Liver (tissue), 8 donors: ENCODE measurements at regions not wholly inside any gene's neighbourhood (a gene's known extent, or its start where the extent isn't known, plus 50 kb on each side); places are given as distances from the start of the nearest gene placed in this dataset.

Source experiments
- DNase-seq: peaks from one replicate; pipeline ENCODE4 v3.0.0-alpha.2; 2017; ENCODE audit warnings: low spot score
- H3K27ac ChIP-seq, 2 donors: one replicate each; pipeline ENCODE4 v1.7.0; 2013; ENCODE audit warnings: inconsistent platforms in 2 of 2, low read length in 2 of 2, control low read depth in 1 of 2, low read depth in 1 of 2, mild to moderate bottlenecking in 1 of 2
- H3K27me3 ChIP-seq, 4 donors: one replicate each; pipeline versions ENCODE4 v1.6.1 to v1.7.0; 2013; ENCODE audit warnings: low read length in 3 of 4, inconsistent platforms in 1 of 4, mild to moderate bottlenecking in 1 of 4, moderate library complexity in 1 of 4; ENCODE audit not compliant: control insufficient read depth in 4 of 4, insufficient read depth in 4 of 4
- H3K36me3 ChIP-seq, 4 donors: one replicate each; pipeline versions ENCODE4 v1.6.1 to v1.7.0; 2013; ENCODE audit warnings: low read length in 3 of 4, mild to moderate bottlenecking in 3 of 4, low read depth in 1 of 4, moderate library complexity in 1 of 4; ENCODE audit not compliant: control insufficient read depth in 4 of 4, insufficient read depth in 3 of 4
- H3K4me1 ChIP-seq, 4 donors: one replicate each; pipeline versions ENCODE4 v1.6.1 to v1.7.0; 2013; ENCODE audit warnings: low read length in 3 of 4, mild to moderate bottlenecking in 3 of 4, moderate library complexity in 1 of 4; ENCODE audit not compliant: control insufficient read depth in 4 of 4, insufficient read depth in 4 of 4
- H3K4me3 ChIP-seq, 3 donors: one replicate each; pipeline versions ENCODE4 v1.6.1 to v1.7.0; 2013; ENCODE audit warnings: low read length in 3 of 3, control low read depth in 1 of 3, low read depth in 1 of 3, mild to moderate bottlenecking in 1 of 3
- H3K9ac ChIP-seq, 2 donors: one replicate each; pipeline ENCODE4 v1.7.0; 2013; ENCODE audit warnings: low read length in 2 of 2, mild to moderate bottlenecking in 2 of 2, moderate library complexity in 2 of 2, control low read depth in 1 of 2, low read depth in 1 of 2
- H3K9me3 ChIP-seq, 4 donors: one replicate each; pipeline versions ENCODE4 v1.6.1 to v1.7.0; 2013; ENCODE audit warnings: low read length in 3 of 4; ENCODE audit not compliant: control insufficient read depth in 4 of 4
- ATF3 ChIP-seq: IDR thresholded peaks from 2 replicates; pipeline ENCODE4 v1.6.1; 2016; ENCODE audit warnings: antibody characterized with exemption
- CTCF ChIP-seq: fragments of 150-350 bp; IDR thresholded peaks from 2 replicates; pipeline ENCODE4 v1.5.1; 2017; ENCODE audit warnings: improper control_type of control experiment, low read depth, low read length; ENCODE audit not compliant: missing input control
- EGR1 ChIP-seq, 2 donors: IDR thresholded peaks; 2 replicates each; pipeline ENCODE4 v1.6.1; 2016 to 2018; ENCODE audit warnings: antibody characterized with exemption in 2 of 2, low read depth in 2 of 2
- FOXA1 ChIP-seq: IDR thresholded peaks from 2 replicates; pipeline ENCODE4 v1.6.1; 2016; ENCODE audit warnings: antibody characterized with exemption
- FOXA2 ChIP-seq: IDR thresholded peaks from 2 replicates; pipeline ENCODE4 v1.6.1; 2016; ENCODE audit warnings: antibody characterized with exemption
- GABPA ChIP-seq, 2 donors: IDR thresholded peaks in 1 of 2; conservative IDR thresholded peaks in 1 of 2; 2 replicates each; pipeline ENCODE4 v1.6.1; 2016; ENCODE audit warnings: antibody characterized with exemption in 2 of 2, mild to moderate bottlenecking in 1 of 2, moderate library complexity in 1 of 2
- HNF4A ChIP-seq, 2 donors: conservative IDR thresholded peaks; 2 replicates each; pipeline ENCODE4 v1.6.1; 2016; ENCODE audit warnings: antibody characterized with exemption in 2 of 2, mild to moderate bottlenecking in 2 of 2
- HNF4G ChIP-seq: IDR thresholded peaks from 2 replicates; pipeline ENCODE4 v1.6.1; 2016; ENCODE audit warnings: antibody characterized with exemption
- JUND ChIP-seq, 2 donors: IDR thresholded peaks; 2 replicates each; pipeline ENCODE4 v1.6.1; 2016; ENCODE audit warnings: antibody characterized with exemption in 2 of 2
- NR2F2 ChIP-seq: IDR thresholded peaks from 2 replicates; pipeline ENCODE4 v1.6.1; 2016; ENCODE audit warnings: antibody characterized with exemption
- RAD21 ChIP-seq, 2 donors: IDR thresholded peaks; 2 replicates each; pipeline ENCODE4 v1.6.1; 2016; ENCODE audit warnings: antibody characterized with exemption in 2 of 2, mild to moderate bottlenecking in 2 of 2
- RXRA ChIP-seq, 2 donors: IDR thresholded peaks; 2 replicates each; pipeline ENCODE4 v1.6.1; 2017 to 2018; ENCODE audit warnings: antibody characterized with exemption in 2 of 2, mild to moderate bottlenecking in 1 of 2
- SP1 ChIP-seq: IDR thresholded peaks from 2 replicates; pipeline ENCODE4 v1.6.1; 2018; ENCODE audit warnings: antibody characterized with exemption, mild to moderate bottlenecking
- TAF1 ChIP-seq: conservative IDR thresholded peaks from 2 replicates; pipeline ENCODE4 v1.6.1; 2016; ENCODE audit warnings: antibody characterized with exemption, mild to moderate bottlenecking
- YY1 ChIP-seq: IDR thresholded peaks from 2 replicates; pipeline ENCODE4 v1.6.1; 2016; ENCODE audit warnings: antibody characterized with exemption, mild to moderate bottlenecking
- ZBTB33 ChIP-seq: IDR thresholded peaks from 2 replicates; pipeline ENCODE4 v1.6.1; 2016; ENCODE audit warnings: antibody characterized with exemption
- WGBS: extraction: QIAGEN DNeasy Blood & Tissue Kit; methylation state at CpG from one replicate; pipeline ENCODE4 v1.1.7; 2013; 5-methylcytosine and 5-hydroxymethylcytosine counted together
- TF ChIP-seq, protein P1 (sequence below): IDR thresholded peaks from 2 replicates; pipeline ENCODE4 v1.6.1; 2016; ENCODE audit warnings: antibody characterized with exemption, mild to moderate bottlenecking
- TF ChIP-seq, protein P2 (sequence below): IDR thresholded peaks from 2 replicates; pipeline ENCODE4 v1.6.1; 2016; ENCODE audit warnings: antibody characterized with exemption
- donor health status: healthy.
- donor health status: healthy.
- donor health status: healthy.
- donor health status: healthy.
- donor health status: healthy.

DNA sequence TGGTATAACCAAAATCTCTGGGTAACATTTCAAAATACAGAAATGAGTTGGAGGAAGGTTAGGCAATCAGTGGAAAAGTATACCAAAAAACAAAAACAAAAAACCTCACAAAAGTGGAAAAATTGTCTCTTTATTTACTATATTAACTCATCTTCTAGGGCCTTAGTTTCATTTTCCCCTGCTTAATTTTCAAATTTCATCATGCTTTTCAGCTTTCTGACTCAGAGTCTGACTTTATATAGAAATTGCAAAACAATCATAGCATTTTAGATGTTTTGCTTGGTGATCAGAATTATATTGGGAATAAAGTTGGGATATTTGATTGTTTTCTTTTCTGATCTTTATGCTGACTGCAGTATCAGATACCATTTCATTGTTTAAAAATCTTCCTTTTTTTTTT lies 257.0 kb upstream of the PRR16 start (continued):
- TF ChIP-seq, protein P1, sequence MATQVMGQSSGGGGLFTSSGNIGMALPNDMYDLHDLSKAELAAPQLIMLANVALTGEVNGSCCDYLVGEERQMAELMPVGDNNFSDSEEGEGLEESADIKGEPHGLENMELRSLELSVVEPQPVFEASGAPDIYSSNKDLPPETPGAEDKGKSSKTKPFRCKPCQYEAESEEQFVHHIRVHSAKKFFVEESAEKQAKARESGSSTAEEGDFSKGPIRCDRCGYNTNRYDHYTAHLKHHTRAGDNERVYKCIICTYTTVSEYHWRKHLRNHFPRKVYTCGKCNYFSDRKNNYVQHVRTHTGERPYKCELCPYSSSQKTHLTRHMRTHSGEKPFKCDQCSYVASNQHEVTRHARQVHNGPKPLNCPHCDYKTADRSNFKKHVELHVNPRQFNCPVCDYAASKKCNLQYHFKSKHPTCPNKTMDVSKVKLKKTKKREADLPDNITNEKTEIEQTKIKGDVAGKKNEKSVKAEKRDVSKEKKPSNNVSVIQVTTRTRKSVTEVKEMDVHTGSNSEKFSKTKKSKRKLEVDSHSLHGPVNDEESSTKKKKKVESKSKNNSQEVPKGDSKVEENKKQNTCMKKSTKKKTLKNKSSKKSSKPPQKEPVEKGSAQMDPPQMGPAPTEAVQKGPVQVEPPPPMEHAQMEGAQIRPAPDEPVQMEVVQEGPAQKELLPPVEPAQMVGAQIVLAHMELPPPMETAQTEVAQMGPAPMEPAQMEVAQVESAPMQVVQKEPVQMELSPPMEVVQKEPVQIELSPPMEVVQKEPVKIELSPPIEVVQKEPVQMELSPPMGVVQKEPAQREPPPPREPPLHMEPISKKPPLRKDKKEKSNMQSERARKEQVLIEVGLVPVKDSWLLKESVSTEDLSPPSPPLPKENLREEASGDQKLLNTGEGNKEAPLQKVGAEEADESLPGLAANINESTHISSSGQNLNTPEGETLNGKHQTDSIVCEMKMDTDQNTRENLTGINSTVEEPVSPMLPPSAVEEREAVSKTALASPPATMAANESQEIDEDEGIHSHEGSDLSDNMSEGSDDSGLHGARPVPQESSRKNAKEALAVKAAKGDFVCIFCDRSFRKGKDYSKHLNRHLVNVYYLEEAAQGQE: no peak

DNA sequence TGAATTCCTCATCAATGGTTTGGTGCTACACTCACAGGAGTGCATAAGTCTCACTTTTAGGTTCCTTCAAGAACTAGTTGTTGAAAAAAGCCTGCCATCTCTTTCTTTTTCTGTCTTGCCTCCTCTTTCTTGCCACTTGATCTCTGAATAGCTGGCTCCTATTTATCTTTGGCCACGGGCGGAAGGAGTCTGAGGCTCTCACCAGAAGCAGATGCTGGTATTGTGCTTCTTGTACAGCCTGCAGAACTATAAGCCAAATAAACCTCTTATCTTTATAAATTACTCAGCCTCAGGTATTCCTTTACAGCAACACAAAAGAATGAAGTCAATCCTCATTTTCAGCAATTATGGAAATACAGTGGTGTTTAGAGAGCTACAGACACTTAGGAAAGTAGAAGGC lies 247.1 kb upstream of the PRR16 start:
- no peak overlapping the region for H3K9ac ChIP-seq
- TF ChIP-seq SP1: no peak
- no peak for TF ChIP-seq RAD21 (IDR thresholded peaks at IDR 0.05)
- no peak for TF ChIP-seq RXRA (IDR thresholded peaks at IDR 0.05)
- TF ChIP-seq GABPA (IDR thresholded peaks at IDR 0.05 in 1 of 2, conservative IDR thresholded peaks at IDR 0.05 in 1 of 2): no peak
- no peak for TF ChIP-seq ZBTB33
- TF ChIP-seq FOXA1: no peak
- no peak for TF ChIP-seq JUND (IDR thresholded peaks at IDR 0.05)
- TF ChIP-seq NR2F2: no peak
- no peak for TF ChIP-seq CTCF
- no peak for TF ChIP-seq ATF3
- TF ChIP-seq, protein P2, sequence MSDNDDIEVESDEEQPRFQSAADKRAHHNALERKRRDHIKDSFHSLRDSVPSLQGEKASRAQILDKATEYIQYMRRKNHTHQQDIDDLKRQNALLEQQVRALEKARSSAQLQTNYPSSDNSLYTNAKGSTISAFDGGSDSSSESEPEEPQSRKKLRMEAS: no peak
- TF ChIP-seq, protein P1: no peak
- TF ChIP-seq TAF1: no peak
- TF ChIP-seq HNF4G: no peak
- TF ChIP-seq HNF4A (conservative IDR thresholded peaks at IDR 0.05): no peak
- no peak for TF ChIP-seq EGR1 (IDR thresholded peaks at IDR 0.05; ENCODE audit: low read depth in 2 of 2)
- TF ChIP-seq FOXA2: no peak
- no peak for TF ChIP-seq YY1
- no peak overlapping the region for H3K27ac ChIP-seq
- 76% methylated on average over 2 of the region's 2 CpGs for WGBS
- no peaks in the 10 kb centered on the region for H3K36me3 ChIP-seq
- H3K9me3 ChIP-seq: no peaks in the 10 kb centered on the region
- no peak for DNase-seq
- H3K4me3 ChIP-seq: no peak overlapping the region
- H3K27me3 ChIP-seq: no peaks in the 10 kb centered on the region
- no peaks in the 10 kb centered on the region for H3K4me1 ChIP-seq
